GM21723 (cell line): ENCODE measurements at regions not wholly inside any gene's neighbourhood (a gene's known extent, or its start where the extent isn't known, plus 50 kb on each side); places are given as distances from the start of the nearest gene placed in this dataset.
"Not testable (repeated sequence)": the region's sequence is repeated elsewhere in the genome, so short reads cannot be mapped to it uniquely, and the experiment has no call there.

ENCODE experiments used
- ATAC-seq: cut with Tn5 transposase; IDR thresholded peaks from one replicate; pipeline ENCODE4 v1.9.1; 2021; ENCODE audit warnings: mild to moderate bottlenecking, moderate library complexity; ENCODE audit not compliant: unreplicated experiment

DNA sequence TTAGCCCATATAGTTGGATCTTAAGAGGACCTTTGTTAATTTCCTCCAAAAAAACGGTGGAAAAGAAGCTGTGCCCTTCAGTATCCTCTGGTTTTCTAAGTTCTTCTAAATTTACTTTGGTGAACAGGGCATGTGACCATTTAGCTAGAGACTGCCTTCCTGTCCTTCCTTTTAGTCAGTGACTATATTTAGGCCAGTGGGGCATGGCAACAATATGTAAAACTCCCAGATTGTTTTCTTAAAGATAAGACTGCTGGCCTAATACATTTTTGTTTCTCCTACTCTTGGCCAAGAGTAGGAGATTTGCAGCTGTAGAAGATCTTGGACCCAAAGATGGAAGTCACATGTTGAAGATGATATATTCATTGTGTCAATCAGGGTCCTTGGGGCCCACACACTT is 325.1 kb upstream of the DCN start:
- no peak for ATAC-seq

DNA sequence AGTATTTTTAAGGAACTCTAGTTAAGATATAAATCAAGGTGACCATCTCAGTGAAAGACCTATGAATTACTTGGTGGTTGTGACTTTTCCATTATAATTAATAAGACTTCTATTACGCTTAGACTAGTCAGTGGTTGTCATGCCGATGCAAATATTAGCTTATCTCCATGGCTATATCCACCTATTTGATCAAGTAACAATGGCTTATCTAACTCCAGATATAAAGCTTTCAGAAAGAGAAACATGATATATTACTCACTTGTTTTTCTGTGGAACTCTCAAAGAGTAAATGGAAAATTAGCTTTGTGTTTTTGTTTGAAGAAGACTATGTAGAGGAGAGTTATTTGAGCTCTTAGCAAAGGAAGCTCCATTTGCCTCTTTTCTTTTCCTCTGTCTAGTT is 323.8 kb upstream of the DCN start:
- no peak for ATAC-seq

DNA sequence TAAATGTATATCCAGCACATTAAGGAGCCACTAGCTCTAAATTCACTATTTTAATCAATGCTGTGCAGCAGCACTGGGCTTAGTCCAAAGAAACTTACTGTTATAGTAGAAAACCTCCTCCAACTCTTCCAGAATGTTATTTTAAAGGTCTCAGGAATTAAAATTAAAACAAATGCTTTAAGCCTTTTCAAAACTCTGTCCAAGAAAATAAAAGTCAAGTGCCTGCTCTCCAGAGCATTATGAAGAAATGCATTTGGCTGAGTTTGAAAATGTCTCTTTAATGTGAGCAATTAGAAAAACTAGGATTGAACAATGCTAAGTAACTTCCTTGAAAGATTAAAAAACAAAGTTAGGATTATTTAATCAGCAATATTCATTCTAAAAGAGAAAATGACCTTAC is 322.4 kb upstream of the DCN start:
- ATAC-seq: no peak

DNA sequence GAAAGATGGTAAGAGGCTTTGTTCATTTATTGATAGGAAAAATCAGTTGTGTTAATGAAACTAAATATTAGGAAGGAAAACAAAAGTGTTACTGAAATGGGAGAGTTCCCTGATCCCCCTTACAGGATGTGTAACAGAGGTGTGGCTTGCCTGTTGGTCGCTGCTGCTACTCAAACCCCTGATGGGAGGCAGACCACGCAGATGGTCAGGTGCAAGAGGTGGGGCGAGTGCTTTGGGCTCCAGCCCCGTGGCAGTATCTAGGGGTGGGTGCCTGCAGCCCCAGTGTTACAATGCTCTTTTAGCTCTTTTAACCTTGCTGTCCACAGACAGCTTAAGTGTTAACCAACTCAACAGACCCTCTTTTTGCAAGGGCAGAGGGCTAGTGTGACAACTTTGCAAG is 319.6 kb upstream of the DCN start:
- no peak for ATAC-seq

DNA sequence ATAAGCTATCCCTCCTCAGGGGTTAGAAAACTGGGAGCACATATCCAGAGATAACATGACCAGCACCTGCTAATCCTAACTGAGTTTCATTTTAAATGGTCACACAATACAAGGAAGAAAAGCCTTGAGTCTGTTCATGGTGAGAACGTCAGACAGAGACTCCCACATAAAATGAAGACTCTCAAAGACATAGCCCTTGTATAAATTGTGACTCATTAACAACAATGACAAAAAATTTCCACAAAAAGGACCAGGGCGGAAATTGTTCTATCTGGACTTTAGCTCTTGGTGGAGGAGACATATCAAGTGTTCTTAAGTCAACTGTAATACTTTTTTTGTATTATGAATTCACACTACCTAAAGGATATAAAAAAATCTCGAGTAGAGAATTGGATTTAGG is 313.7 kb upstream of the DCN start:
- no peak for ATAC-seq

DNA sequence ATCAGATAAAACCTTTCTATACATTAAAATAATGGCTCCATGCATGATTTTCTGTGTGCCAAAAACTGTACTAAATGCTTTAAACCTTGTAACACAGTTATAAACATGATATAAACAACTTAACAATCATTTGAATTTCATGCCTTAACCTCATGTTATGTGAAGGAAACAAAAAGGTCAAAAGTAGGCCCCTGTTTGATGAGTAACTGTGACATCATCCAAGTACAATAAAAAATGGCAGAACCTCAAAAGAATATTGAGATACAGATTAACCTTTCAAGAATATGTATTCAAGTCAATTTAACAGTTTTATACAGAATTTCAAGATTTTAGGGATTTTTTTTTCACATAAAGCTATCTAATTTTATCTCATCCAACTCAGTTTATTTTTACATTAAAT is 310.7 kb upstream of the DCN start:
- ATAC-seq: no peak

DNA sequence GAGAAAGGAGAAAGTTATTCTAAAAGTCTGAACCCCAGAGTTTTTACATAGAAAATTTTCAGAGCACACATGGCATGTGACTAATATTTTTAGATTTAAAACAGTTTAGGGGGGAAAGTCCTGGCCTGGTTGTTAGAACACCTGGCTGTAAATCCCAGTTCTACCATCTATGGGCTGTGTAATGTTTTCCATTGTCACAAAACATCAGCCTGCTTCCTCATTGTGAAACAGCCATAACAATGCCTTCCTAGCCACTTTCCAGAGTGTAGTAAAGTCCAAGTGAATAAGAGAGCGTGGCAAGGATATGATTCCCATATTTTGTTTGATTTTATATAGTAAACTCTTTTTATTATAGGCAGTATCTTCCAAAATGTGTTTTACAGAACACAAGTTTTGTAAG is 310.0 kb upstream of the DCN start:
- ATAC-seq: no peak

DNA sequence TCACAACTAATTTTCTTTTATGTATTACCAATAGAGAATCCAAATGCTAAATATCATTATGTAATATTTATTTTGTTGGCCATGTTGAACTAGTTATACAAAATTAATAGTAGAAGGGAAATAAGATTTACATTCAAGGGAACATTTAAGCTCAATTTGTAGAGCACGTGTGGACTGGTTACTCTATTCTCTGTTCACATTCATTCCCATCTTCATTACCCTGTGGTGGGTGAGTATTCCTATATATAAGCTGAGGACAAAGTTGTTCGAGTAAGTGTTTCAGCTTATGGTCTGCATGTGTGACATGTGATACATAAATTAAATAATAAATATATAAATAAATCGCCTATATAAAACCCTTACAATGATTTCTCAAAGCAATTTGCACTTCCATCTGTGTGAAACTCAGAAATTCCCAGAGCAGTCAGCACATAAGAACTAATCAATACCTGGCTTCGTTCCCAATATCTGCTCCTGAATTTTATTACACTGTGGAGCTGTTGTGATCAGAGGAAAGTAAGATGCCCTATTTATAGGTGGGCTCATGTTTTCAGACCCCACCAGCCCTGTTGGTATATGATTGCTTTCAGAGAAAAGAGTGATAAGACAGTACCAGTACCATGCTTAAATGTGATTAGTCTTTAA is 308.2 kb upstream of the DCN start:
- no peak for ATAC-seq

DNA sequence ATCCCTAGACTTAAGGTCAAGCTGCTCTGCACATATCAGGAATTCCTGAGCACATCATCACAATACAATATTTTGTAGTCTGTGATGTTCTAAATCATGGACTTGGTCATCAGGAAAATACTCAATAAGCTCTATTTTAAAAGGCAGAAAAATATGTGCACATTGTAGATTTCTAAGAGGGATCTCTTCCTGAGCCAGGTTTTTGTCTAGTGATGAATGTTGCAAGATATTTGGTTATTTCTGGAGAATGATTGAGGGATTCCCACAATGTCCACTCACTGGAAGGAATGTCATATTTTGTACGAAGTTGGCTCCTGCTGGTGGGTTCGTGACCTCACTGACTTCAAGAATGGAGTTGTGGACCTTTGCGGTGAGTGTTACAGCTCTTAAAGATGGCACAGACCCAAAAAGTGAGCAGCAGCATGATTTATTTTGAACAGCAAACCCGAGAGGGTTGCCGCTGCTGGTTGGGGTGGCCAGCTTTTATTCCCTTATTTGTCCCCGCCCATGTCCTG is 300.9 kb upstream of the DCN start:
- no peak for ATAC-seq

DNA sequence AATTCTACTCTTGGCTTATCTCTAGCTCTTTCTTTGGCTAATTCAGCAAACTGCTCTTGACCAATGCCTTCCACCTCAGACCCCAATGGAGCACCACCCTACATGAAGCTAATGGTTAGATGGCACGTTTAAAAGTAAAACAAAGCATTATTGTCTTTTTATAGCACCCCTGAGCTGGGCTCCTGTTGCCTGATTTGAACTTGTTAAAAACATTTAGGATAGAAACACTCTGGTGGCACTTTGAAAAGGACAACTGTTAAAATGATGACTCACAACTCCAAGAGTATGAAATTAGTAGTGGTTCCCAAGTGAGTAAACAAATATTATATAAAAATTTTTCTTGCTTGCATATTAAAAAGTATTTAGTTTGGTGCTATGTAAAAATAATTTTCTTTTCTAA is 299.6 kb upstream of the DCN start:
- ATAC-seq: no peak

DNA sequence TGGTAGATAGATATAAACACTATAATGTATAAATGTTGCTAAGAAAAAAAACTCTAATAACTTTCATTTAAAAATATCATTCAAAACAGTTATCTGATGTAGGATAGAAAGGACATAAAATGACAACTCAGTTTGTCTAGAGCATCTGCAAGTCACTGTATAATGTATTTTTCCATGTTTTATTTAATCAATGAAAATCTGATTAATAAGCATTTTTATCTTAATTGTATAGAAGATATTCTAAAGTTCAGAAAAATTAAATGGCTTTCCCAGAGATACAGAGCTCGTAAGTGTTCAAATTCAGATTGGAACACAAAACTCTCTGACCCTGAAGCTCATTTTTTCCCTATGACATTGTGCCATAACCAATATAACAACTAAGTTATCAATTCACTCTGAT is 295.9 kb upstream of the DCN start:
- no peak for ATAC-seq

DNA sequence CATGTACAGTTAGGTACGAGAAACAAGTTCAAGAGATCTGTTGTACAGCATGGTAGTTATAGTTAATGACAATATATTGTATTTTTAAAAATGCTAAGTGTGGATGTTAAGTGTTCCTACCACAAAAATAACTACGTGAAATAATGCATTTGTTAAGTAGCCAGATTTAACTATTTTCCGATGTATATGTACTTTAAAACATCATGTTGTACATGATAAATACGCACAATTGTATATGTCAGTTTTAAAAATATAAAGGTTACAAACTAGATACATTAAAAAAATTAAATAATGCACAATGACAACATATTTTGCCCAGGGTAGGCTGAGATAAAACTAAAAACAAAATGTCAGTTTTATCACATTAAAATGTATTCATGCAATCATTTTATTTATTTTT is 285.1 kb upstream of the DCN start:
- ATAC-seq: no peak

DNA sequence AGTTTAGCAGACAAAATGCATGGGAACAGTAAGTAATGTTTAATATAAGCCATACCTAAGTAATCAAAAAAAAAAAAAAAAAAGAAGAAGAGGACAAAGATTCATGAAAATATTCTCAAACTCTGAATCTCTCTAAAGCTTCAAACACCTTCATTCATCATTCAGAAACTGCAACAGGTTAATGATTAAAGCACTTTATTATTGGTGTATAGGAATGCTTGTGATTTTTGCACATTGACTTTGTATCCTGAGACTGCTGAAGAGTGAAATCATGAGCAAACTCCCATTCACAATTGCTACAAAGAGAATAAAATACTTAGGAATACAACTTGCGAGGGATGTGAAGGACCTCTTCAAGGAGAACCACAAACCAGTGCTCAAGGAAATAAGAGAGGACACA is 278.4 kb upstream of the DCN start:
- ATAC-seq: no peak

DNA sequence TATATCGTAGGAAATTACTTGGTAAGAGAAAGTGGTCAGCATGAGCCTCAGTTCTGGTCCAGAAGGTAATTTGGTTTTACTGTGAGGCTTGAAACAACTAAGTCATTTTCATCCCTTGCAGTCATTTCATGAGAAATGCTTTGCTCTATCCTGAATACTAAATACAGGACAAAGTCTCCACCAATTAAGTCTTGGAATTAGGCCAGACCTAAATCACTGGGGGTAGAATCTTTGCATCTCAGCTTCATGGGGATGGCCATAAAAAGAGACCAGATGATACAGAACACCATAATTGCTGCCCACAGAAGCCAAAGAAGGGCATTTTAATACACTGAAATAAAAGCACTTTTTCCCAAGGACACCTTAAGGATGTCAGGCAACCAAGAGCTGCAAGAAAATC is 277.9 kb upstream of the DCN start:
- ATAC-seq: no peak

DNA sequence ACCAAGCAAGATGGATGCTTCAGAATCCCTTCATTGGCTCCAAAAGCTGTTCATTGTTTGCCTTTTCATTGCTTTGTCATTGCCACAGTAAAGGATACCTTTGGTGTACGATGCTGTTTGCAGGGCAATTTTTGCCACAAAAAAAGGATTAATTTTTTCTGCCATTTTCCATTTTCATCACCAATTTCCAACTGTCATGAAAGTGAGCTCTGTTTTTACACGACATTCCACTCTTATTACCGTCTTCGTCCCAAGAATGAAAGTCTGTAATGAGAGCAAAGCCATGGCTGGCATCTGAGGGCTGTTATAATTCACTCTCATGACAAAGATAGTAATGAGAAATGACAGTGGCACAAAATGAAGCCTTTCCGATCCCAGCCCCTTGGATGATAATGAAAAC is 272.7 kb upstream of the DCN start:
- ATAC-seq: no peak

DNA sequence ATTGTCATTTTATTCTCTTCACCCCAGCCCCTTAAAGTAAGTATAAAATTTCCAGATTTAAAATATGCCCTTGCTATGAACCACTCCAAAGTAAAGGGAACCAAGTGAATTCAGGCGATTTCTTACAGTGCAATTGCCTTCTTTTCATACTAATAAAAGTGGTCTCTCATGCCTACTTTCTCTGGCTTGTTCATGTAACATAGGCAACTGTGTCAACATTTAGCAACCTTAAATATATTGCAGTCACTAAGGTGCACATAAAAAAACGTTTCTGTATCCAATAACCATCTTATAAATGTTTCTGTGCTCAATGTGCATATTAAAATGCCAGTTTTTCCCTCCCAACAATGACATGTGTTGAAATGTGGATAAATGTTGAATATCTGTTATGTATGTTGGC is 271.6 kb upstream of the DCN start:
- ATAC-seq: no peak

DNA sequence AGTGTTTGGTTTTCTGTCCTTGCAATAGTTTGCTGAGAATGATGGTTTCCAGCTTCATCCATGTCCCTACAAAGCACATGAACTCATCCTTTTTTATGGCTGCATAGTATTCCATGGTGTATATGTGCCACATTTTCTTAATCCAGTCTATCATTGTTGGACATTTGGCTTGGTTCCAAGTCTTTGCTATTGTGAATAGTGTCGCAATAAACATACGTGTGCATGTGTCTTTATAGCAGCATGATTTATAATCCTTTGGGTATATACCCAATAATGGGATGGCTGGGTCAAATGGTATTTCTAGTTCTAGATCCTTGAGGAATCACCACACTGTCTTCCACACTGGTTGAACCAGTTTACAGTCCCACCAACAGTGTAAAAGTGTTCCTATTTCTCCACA is 269.8 kb upstream of the DCN start:
- ATAC-seq: not testable (repeated sequence)

DNA sequence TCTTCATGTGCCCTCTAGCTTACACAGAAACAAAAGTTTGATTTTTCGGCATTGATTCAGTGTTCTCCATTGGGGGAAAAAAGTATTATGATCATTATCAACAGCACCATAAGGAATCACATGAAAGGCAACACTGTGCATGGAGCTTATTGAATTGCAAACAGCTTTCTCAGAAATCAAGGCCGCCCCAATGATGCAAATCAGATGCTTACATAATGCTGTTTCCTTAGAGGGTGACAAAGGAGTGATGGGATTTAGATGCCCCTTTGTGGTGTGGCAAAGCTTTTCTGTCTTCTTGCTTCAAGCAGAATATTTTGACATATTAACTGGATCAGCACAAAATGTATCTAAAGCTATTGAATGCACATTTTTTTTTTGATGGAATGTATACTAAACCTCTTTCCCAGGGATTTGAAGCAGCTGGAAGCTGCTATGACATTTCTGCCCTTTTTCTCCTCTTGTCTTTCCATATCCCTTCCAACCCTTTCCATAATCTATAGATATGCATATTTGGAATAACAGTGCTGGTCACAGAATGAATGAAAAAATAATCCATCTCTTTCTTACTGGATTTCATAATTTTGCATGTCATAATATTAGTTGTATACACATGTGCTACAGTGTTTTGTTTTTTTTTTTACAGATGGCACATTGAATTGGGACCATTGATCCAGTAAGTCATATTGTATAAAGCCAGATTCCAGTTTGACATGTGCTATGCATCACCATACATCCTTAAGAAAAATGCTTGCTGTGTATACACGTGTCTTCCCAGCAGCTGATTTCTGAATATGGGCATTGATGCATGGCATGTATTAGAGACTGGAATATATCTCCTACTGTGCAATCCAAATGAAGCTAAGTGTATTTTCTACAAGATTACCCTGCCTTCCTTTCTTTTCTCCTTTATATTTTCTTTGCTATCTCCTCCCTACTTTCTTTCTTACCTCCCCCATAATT is 259.7 kb upstream of the DCN start:
- ATAC-seq: no peak

DNA sequence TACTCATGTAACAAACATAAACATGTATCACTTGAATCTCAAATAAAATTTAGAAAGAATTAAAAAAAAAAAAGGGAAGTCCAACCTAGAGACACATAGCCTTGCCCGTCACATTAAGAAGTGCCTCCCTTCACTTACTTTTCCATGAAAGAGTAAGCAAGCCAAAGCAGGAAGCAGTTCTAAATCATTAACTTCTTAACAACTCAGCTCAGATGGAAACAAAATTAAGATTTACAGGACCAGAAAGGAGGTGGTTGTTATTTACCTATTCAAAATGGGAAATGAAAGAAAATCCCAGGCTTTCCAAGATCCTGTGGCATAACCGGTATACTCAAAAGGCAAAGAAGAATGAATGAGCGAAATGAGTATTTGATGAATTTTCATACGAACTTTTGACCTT is 258.6 kb upstream of the DCN start:
- ATAC-seq: no peak

DNA sequence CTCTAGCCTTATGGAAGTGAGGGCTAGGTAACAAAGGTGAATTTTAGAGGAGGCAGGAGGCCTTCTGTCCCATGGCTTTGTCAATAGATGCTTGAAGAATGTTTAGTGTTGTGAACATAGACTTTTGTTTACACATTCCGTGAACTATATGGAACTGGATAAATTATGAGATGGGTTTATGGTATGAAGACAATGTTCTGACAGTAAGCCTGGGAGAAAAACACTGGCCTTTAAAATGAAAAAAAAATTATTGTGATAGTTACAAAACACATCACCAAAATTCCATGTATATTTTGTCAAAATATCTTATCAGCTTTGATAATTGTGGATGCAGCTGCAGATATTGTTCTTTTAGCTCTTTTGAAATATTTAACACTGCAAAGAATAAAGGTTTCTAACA is 251.5 kb upstream of the DCN start:
- no peak for ATAC-seq

DNA sequence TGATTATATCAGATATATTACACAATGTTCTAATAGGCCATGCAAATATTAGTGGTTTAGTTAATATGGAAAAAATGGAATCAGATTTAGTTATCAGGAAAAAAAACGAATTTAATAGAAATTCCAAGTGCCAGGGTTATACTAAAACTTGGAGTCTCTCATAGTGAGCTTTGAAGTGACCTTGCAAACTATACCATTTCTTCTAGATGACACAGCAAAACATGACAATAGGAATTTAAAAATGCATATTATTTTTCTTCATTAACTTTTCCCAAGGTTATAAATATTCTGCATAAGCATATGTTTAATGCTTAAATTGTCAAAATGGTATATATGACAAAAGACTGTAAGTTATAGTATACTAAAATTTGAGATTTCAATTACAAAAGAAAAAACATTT is 250.1 kb upstream of the DCN start:
- ATAC-seq: no peak

DNA sequence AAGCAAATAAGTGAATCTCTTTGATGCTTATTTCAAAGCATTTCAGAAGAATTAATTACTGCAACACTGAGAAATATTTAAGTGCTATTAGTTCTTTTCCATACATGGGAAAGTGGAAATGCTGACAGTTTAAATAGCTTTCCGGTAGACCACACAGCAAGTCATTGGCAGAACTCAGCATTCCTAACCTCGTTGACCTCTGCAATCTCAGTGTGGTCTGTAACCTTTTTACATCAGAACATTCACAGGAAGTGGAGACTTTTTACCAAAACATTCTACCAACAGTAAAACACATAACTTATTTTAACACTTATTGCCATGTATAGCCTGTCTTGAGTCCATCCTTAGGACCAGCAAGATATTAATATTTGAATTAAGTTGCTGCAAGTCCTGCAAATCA is 249.5 kb upstream of the DCN start:
- ATAC-seq: no peak
